ENCODE measurements at regions not wholly inside any gene's neighbourhood (a gene's known extent, or its start where the extent isn't known, plus 50 kb on each side); places are given as distances from the start of the nearest gene placed in this dataset.
"Not testable (repeated sequence)": the region's sequence is repeated elsewhere in the genome, so short reads cannot be mapped to it uniquely, and the experiment has no call there.

DNA sequence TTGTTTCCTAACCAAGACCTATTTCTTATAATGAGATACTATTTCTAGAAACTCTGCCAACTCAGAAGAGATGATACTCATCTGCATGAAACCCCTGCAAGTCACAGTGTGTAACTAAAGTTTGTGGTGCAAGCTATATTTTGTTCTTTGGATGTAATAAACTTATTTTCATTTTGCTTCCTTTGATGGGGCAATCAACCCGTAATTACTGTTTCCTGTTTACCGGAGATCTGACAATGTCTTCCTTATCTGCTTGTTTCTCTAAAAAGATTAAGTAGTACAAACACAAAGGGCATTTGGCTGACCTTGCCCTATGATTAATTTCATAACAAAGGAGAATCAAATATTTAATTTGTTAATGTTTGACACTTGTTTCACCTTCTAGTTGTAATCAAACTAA lies 846.6 kb upstream of the ANO3 start:
- Histone ChIP-seq H3K4me1 (ENCODE audit: insufficient read depth, insufficient read length) (no peaks in the 10 kb centered on the region), H3K36me3 (ENCODE audit: insufficient read depth, insufficient read length, low read length) (no peaks in the 10 kb centered on the region), H3K9me3 (ENCODE audit: insufficient read depth, low read length) (no peaks in the 10 kb centered on the region), H3K4me3 (ENCODE audit: insufficient read length, low read depth) (no peak overlapping the region), H3K9ac (ENCODE audit: insufficient read length, low read depth) (no peak overlapping the region), H3K27me3 (ENCODE audit: insufficient read depth, insufficient read length) (no peaks in the 10 kb centered on the region)
- TF ChIP-seq SUZ12 (IDR thresholded peaks at IDR 0.05; ENCODE audit: extremely low read depth, insufficient read depth, insufficient read length) (no peak), ZNF274 (IDR thresholded peaks at IDR 0.05; ENCODE audit: low read depth, low read length) (no peak), YY1 (IDR thresholded peaks at IDR 0.05; ENCODE audit: insufficient read depth, insufficient read length) (no peak)
- no peak for DNase-seq (ENCODE audit: low read depth, low spot score)

DNA sequence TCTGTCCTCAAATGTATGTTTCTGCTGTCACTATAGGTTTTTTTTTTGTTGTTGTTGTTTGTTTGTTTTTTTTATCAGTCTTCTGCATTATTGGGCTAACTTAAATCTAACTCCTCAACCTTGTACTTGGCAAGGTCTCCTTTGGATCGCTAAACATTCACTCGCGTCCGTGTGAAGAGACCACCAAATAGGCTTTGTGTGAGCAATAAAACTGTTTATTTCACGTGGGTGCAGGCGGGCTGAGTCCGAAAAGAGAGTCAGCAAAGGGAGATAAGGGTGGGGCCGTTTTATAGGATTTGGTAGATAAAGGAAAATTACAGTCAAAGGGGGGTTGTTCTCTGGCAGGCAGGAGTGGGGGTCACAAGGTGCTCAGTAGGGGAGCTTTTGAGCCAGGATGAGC lies 845.6 kb upstream of the ANO3 start:
- not testable (repeated sequence) for H3K9me3 ChIP-seq (ENCODE audit: insufficient read depth, low read length); H3K27me3 ChIP-seq (ENCODE audit: insufficient read depth, insufficient read length); H3K9ac ChIP-seq (ENCODE audit: insufficient read length, low read depth); H3K4me3 ChIP-seq (ENCODE audit: insufficient read length, low read depth); DNase-seq (ENCODE audit: low read depth, low spot score); H3K4me1 ChIP-seq (ENCODE audit: insufficient read depth, insufficient read length); H3K36me3 ChIP-seq (ENCODE audit: insufficient read depth, insufficient read length, low read length)

DNA sequence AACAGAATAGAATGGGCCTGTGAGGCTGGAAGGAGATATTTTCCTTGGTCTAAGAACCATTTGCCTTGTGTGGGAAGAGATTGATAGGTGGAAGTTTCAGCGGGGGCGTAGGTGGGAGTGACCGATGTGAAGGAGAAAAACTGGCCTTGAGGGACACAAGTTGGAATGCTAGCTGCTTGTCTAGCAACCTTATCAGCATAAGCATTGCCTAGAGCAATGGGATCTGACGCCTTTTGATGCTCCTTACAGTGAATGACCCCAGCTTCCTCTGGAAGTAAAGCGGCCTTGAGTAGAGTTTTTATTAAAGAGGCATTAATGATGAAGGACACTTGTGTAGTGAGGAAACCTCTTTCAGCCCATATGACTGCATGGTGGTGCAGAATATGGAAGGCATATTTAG lies 843.8 kb upstream of the ANO3 start:
- not testable (repeated sequence) for DNase-seq (ENCODE audit: low read depth, low spot score); H3K4me1 ChIP-seq (ENCODE audit: insufficient read depth, insufficient read length); H3K9me3 ChIP-seq (ENCODE audit: insufficient read depth, low read length); H3K4me3 ChIP-seq (ENCODE audit: insufficient read length, low read depth); H3K27me3 ChIP-seq (ENCODE audit: insufficient read depth, insufficient read length); H3K36me3 ChIP-seq (ENCODE audit: insufficient read depth, insufficient read length, low read length); H3K9ac ChIP-seq (ENCODE audit: insufficient read length, low read depth)

DNA sequence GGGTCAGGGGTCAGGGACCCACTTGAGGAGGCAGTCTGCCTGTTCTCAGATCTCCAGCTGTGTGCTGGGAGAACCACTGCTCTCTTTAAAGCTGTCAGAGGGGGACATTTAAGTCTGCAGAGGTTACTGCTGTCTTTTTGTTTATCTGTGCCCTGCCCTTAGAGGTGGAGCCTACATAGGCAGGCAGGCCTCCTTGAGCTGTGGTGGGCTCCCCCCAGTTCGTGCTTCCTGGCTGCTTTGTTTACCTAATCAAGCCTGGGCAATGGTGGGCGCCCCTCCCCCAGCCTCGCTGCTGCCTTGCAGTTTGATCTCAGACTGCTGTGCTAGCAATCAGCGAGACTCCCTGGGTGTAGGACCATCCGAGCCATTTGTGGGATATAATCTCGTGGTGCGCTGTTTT lies 830.5 kb upstream of the ANO3 start:
- H3K4me1 ChIP-seq (ENCODE audit: insufficient read depth, insufficient read length); H3K27me3 ChIP-seq (ENCODE audit: insufficient read depth, insufficient read length); DNase-seq (ENCODE audit: low read depth, low spot score); H3K4me3 ChIP-seq (ENCODE audit: insufficient read length, low read depth); H3K9ac ChIP-seq (ENCODE audit: insufficient read length, low read depth); H3K36me3 ChIP-seq (ENCODE audit: insufficient read depth, insufficient read length, low read length); H3K9me3 ChIP-seq (ENCODE audit: insufficient read depth, low read length): not testable (repeated sequence)

DNA sequence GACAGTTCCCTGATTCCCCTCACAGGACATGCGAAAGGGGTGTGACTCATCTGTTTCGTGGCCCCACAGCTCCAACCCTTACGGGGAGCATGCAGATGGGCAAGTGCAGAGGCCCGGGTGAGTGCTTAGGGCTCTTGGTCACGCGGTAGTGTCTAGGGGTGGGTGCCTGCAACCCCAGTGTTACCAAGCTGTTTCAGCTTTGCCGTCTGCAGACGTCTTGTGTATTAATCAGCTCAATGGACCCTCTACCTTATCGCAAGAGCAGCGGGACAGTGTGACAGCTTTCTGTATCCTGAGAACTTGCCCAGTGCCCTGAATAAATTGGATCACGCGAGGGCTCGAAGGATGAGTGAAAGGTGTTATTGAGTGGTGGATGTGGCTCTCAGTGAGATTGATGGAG lies 816.4 kb upstream of the ANO3 start:
- H3K4me3 ChIP-seq (ENCODE audit: insufficient read length, low read depth): no peak overlapping the region
- no peak overlapping the region for H3K9ac ChIP-seq (ENCODE audit: insufficient read length, low read depth)
- no peaks in the 10 kb centered on the region for H3K4me1 ChIP-seq (ENCODE audit: insufficient read depth, insufficient read length)
- no peaks in the 10 kb centered on the region for H3K36me3 ChIP-seq (ENCODE audit: insufficient read depth, insufficient read length, low read length)
- TF ChIP-seq YY1 (IDR thresholded peaks at IDR 0.05; ENCODE audit: insufficient read depth, insufficient read length) (no peak), ZNF274 (IDR thresholded peaks at IDR 0.05; ENCODE audit: low read depth, low read length) (no peak), SUZ12 (IDR thresholded peaks at IDR 0.05; ENCODE audit: extremely low read depth, insufficient read depth, insufficient read length) (no peak)
- H3K27me3 ChIP-seq (ENCODE audit: insufficient read depth, insufficient read length): no peaks in the 10 kb centered on the region
- no peaks in the 10 kb centered on the region for H3K9me3 ChIP-seq (ENCODE audit: insufficient read depth, low read length)
- DNase-seq (ENCODE audit: low read depth, low spot score): no peak

DNA sequence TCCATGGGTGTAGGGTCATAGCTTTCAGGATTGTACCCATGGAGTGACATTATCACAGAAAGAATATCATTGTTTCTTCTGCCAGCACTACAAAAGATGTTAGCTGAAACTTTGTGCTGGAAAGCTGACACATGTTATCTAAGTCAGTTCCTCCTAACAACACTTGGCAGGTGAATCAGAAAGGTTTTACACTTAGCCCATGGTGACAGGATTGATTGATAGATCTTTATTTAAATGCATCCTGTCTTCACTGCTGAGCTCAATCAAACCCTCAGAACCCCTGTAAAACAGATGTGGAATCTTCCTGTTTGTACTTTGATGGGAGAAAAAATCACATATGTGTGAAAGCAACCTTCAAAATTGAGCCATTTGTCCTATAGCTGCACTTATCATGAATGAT lies 811.5 kb upstream of the ANO3 start:
- H3K27me3 ChIP-seq (ENCODE audit: insufficient read depth, insufficient read length): no peaks in the 10 kb centered on the region
- no peak overlapping the region for H3K9ac ChIP-seq (ENCODE audit: insufficient read length, low read depth)
- no peak overlapping the region for H3K4me3 ChIP-seq (ENCODE audit: insufficient read length, low read depth)
- no peaks in the 10 kb centered on the region for H3K9me3 ChIP-seq (ENCODE audit: insufficient read depth, low read length)
- no peaks in the 10 kb centered on the region for H3K4me1 ChIP-seq (ENCODE audit: insufficient read depth, insufficient read length)
- H3K36me3 ChIP-seq (ENCODE audit: insufficient read depth, insufficient read length, low read length): no peaks in the 10 kb centered on the region
- DNase-seq (ENCODE audit: low read depth, low spot score): no peak
- no peak for TF ChIP-seq ZNF274 (IDR thresholded peaks at IDR 0.05; ENCODE audit: low read depth, low read length)
- TF ChIP-seq SUZ12 (IDR thresholded peaks at IDR 0.05; ENCODE audit: extremely low read depth, insufficient read depth, insufficient read length): no peak
- no peak for TF ChIP-seq YY1 (IDR thresholded peaks at IDR 0.05; ENCODE audit: insufficient read depth, insufficient read length)

DNA sequence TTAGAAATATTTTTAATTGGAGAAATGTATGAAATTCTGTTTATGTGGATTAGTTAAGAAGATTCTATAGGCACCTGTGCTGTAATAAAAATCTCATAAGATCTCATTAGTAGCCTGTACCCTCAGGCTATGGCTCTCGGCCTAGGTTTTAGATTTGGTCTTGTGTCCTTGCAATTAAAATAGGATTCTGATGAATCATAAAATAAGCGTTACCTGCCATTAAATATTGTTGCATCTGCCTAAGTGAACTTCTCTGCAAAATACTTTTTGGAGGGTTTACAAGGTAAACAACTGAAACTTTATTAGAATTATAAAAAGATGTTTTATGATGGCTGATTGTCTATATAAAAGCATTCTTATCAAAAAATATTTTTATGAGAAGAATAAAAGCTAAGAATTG lies 804.1 kb upstream of the ANO3 start:
- TF ChIP-seq ZNF274 (IDR thresholded peaks at IDR 0.05; ENCODE audit: low read depth, low read length) (no peak), YY1 (IDR thresholded peaks at IDR 0.05; ENCODE audit: insufficient read depth, insufficient read length) (no peak), SUZ12 (IDR thresholded peaks at IDR 0.05; ENCODE audit: extremely low read depth, insufficient read depth, insufficient read length) (no peak)
- H3K9ac ChIP-seq (ENCODE audit: insufficient read length, low read depth): no peak overlapping the region
- no peak for DNase-seq (ENCODE audit: low read depth, low spot score)
- H3K27me3 ChIP-seq (ENCODE audit: insufficient read depth, insufficient read length): no peaks in the 10 kb centered on the region
- no peak overlapping the region for H3K4me3 ChIP-seq (ENCODE audit: insufficient read length, low read depth)
- H3K36me3 ChIP-seq (ENCODE audit: insufficient read depth, insufficient read length, low read length): no peaks in the 10 kb centered on the region
- no peaks in the 10 kb centered on the region for H3K4me1 ChIP-seq (ENCODE audit: insufficient read depth, insufficient read length)
- no peaks in the 10 kb centered on the region for H3K9me3 ChIP-seq (ENCODE audit: insufficient read depth, low read length)

DNA sequence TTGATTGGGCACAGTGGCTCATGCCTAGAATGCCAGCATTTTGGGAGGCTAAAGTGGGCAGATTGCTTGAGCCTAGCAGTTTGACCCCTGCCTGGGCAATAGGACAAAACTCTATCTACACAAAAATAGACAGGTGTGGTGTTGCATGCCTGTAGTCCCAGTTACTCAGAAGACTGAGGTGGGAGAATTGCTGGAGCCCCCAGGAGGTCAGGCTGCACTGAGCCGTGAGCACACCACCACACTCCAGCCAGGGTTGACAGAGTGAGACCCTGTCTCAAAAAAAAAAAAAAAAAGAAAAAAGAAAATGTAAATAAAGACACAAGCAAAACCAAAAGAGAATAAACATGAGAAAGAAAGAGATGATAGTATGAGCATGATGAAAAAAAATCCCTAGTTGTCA lies 802.4 kb upstream of the ANO3 start:
- no peaks in the 10 kb centered on the region for H3K27me3 ChIP-seq (ENCODE audit: insufficient read depth, insufficient read length)
- no peak overlapping the region for H3K4me3 ChIP-seq (ENCODE audit: insufficient read length, low read depth)
- no peaks in the 10 kb centered on the region for H3K4me1 ChIP-seq (ENCODE audit: insufficient read depth, insufficient read length)
- no peak overlapping the region for H3K9ac ChIP-seq (ENCODE audit: insufficient read length, low read depth)
- no peaks in the 10 kb centered on the region for H3K36me3 ChIP-seq (ENCODE audit: insufficient read depth, insufficient read length, low read length)
- no peaks in the 10 kb centered on the region for H3K9me3 ChIP-seq (ENCODE audit: insufficient read depth, low read length)
- no peak for TF ChIP-seq YY1 (IDR thresholded peaks at IDR 0.05; ENCODE audit: insufficient read depth, insufficient read length)
- no peak for TF ChIP-seq ZNF274 (IDR thresholded peaks at IDR 0.05; ENCODE audit: low read depth, low read length)
- no peak for TF ChIP-seq SUZ12 (IDR thresholded peaks at IDR 0.05; ENCODE audit: extremely low read depth, insufficient read depth, insufficient read length)
- no peak for DNase-seq (ENCODE audit: low read depth, low spot score)

Data from NT2/D1 (cell line).